ENCODE measurements at regions not wholly inside any gene's neighbourhood (a gene's known extent, or its start where the extent isn't known, plus 50 kb on each side); places are given as distances from the start of the nearest gene placed in this dataset.

- peaks cover 4 to 5% of the 10 kb centered on the region in 2 donors for H3K4me1 Mint-ChIP-seq (ENCODE audit: low read depth in 2 of 2)
These were observed 99.1 kb upstream of the CCL2 start for GRCh38 chr17:34155947-34156346.

GRCh38 chr17:34156401-34156740, 98.7 kb upstream of the CCL2 start:
- Mint-ChIP-seq H3K36me3 (no peaks in the 10 kb centered on the region), H3K4me3 (no peak overlapping the region), H3K4me1 (ENCODE audit: low read depth in 2 of 2) (peaks cover 4 to 5% of the 10 kb centered on the region in 2 donors), H3K9me3 (no peaks in the 10 kb centered on the region), H3K27me3 (peaks cover 40 to 41% of the 10 kb centered on the region in 2 donors), H3K27ac (no peak overlapping the region)
- DNase-seq (ENCODE audit: low spot score) = no peak
- no peak for ATAC-seq

More at GRCh38 chr17:34155947-34156346, 99.1 kb upstream of the CCL2 start:
- no peak for ATAC-seq
- Mint-ChIP-seq H3K27me3 (peaks cover 40 to 41% of the 10 kb centered on the region in 2 donors), H3K9me3 (no peaks in the 10 kb centered on the region), H3K36me3 (no peaks in the 10 kb centered on the region), H3K4me3 (no peak overlapping the region), H3K27ac (no peak overlapping the region)
- DNase-seq (ENCODE audit: low spot score) = no peak

- DNase-seq (ENCODE audit: low spot score) = no peak
These were observed 98.1 kb upstream of the CCL2 start for GRCh38 chr17:34156741-34157589.

DNA sequence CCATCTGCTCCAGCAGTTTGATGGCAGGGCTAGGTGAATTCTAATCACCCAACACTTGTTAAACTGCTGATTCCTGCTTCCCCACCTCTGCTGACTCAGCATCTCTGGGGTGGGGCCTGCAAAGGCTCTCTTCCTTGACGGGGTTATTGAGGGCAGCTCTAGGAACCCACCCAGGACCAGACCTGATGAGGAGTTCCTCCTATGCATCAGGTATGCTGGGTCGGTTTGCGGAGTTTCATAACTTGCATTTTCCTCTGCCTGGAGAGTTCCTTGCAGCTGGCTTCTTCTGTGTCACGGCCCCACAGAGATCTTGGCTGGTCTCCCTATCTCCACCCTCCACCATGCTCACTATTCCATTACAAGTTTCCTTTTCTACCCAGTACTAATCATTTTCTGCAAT, 93.4 kb upstream of the CCL2 start:
- Mint-ChIP-seq H3K9me3 (no peaks in the 10 kb centered on the region), H3K27me3 (peaks cover 27 to 37% of the 10 kb centered on the region in 2 donors)

More at GRCh38 chr17:34156741-34157589, 98.1 kb upstream of the CCL2 start:
- peaks cover 43 to 46% of the 10 kb centered on the region in 2 donors for H3K27me3 Mint-ChIP-seq
- no peak for ATAC-seq
- no peak overlapping the region for H3K27ac Mint-ChIP-seq
- H3K4me1 Mint-ChIP-seq (ENCODE audit: low read depth in 2 of 2) = peaks cover 4 to 5% of the 10 kb centered on the region in 2 donors
- no peaks in the 10 kb centered on the region for H3K9me3 Mint-ChIP-seq
- H3K36me3 Mint-ChIP-seq = no peaks in the 10 kb centered on the region
- no peak overlapping the region for H3K4me3 Mint-ChIP-seq

GRCh38 chr17:34163123-34163522, 92.0 kb upstream of the CCL2 start:
- DNase-seq (ENCODE audit: low spot score) = no peak
- H3K9me3 Mint-ChIP-seq = no peaks in the 10 kb centered on the region
- H3K36me3 Mint-ChIP-seq = no peaks in the 10 kb centered on the region
- H3K27me3 Mint-ChIP-seq = peaks cover 33 to 34% of the 10 kb centered on the region in 2 donors
- H3K27ac Mint-ChIP-seq = no peak overlapping the region
- ATAC-seq = no peak
- H3K4me1 Mint-ChIP-seq (ENCODE audit: low read depth in 2 of 2) = peaks cover 0 to 5% of the 10 kb centered on the region in 2 donors
- no peak overlapping the region for H3K4me3 Mint-ChIP-seq

More for the DNA sequence above, 93.4 kb upstream of the CCL2 start:
- DNase-seq (ENCODE audit: low spot score) = no peak
- H3K4me3 Mint-ChIP-seq = no peak overlapping the region
- H3K27ac Mint-ChIP-seq = no peak overlapping the region
- ATAC-seq = no peak
- no peaks in the 10 kb centered on the region for H3K36me3 Mint-ChIP-seq
- H3K4me1 Mint-ChIP-seq (ENCODE audit: low read depth in 2 of 2) = peaks cover under 1 to 5% of the 10 kb centered on the region in 2 donors

DNA sequence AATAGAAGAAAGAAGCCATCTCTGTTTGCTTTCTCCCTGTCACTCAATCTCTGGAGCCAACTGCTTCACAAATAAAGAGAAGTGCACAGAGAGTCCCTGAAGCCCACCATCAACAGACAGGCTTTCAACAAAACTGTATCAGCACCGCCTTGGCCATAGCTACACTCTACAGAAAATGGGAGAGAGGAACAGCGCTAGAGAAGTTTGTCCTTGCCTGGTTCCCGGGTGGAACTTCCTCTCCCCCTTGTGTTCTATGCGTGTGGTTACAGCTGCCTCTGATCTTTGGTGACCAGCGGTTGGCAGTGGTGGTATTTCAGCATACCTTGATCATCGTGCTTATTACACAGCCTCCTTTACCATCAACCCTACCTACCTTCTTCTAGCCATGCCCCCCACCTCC, 91.4 kb upstream of the CCL2 start:
- peaks cover 31 to 34% of the 10 kb centered on the region in 2 donors for H3K27me3 Mint-ChIP-seq
- no peak for DNase-seq (ENCODE audit: low spot score)
- no peaks in the 10 kb centered on the region for H3K36me3 Mint-ChIP-seq
- peaks cover 0 to 5% of the 10 kb centered on the region in 2 donors for H3K4me1 Mint-ChIP-seq (ENCODE audit: low read depth in 2 of 2)
- no peak overlapping the region for H3K27ac Mint-ChIP-seq
- H3K4me3 Mint-ChIP-seq = no peak overlapping the region
- no peak for ATAC-seq
- H3K9me3 Mint-ChIP-seq = no peaks in the 10 kb centered on the region

DNA sequence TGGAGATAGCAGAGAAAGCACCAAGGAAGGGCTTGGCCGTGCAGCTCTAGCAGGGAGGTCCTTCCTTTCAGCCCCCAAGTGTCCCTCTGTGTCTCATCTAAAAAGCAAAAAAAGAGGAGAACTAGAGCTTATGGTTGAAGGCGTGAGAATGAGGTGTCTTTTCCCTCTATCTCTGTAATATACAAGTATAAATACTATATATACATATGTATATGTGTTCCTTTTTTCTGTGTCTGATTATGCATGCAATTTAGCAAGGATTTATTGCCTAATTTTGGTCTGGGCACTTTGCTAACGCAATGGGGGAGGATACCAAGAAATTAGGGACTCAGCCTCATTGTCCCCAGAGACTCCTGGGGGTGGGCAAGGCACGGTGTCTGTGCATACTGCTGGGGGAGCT, 90.2 kb upstream of the CCL2 start:
- DNase-seq (ENCODE audit: low spot score) (no peak), ATAC-seq (no peak)
- Mint-ChIP-seq H3K4me1 (ENCODE audit: low read depth in 2 of 2) (peaks cover 0 to 5% of the 10 kb centered on the region in 2 donors), H3K27me3 (peaks cover 23 to 24% of the 10 kb centered on the region in 2 donors), H3K27ac (no peak overlapping the region), H3K36me3 (no peaks in the 10 kb centered on the region), H3K9me3 (no peaks in the 10 kb centered on the region), H3K4me3 (no peak overlapping the region)

DNA sequence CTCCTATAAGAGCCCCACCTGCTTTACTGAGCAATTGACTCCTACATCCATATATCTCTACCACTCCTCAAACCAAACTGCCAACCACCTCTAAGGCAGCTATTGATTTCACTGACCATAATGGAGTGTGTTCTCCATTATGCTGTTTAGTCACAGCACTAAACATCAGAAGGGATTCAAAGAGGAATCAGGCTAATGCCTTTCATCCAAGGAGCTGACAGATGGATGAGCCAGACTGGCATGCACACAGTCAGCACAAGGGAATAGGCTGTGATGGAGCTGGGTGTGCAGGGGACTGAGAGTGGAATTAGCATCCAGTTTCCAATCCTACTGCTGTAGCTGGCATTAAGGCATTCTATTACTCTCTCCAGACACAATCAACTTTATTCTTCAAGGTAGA, 88.7 kb upstream of the CCL2 start:
- DNase-seq (ENCODE audit: low spot score) (no peak), ATAC-seq (no peak)
- Mint-ChIP-seq H3K27me3 (peaks cover 24 to 27% of the 10 kb centered on the region in 2 donors), H3K36me3 (no peaks in the 10 kb centered on the region), H3K4me1 (ENCODE audit: low read depth in 2 of 2) (peaks cover 0 to 7% of the 10 kb centered on the region in 2 donors), H3K4me3 (no peak overlapping the region), H3K27ac (no peak overlapping the region), H3K9me3 (no peaks in the 10 kb centered on the region)

GRCh38 chr17:34167354-34167753, 87.7 kb upstream of the CCL2 start:
- Mint-ChIP-seq H3K36me3 (no peaks in the 10 kb centered on the region), H3K4me1 (ENCODE audit: low read depth in 2 of 2) (peaks cover 0 to 10% of the 10 kb centered on the region in 2 donors), H3K27me3 (peaks cover 15 to 23% of the 10 kb centered on the region in 2 donors), H3K27ac (no peak overlapping the region), H3K4me3 (no peak overlapping the region), H3K9me3 (no peaks in the 10 kb centered on the region)
- no peak for ATAC-seq
- DNase-seq (ENCODE audit: low spot score) = no peak

DNA sequence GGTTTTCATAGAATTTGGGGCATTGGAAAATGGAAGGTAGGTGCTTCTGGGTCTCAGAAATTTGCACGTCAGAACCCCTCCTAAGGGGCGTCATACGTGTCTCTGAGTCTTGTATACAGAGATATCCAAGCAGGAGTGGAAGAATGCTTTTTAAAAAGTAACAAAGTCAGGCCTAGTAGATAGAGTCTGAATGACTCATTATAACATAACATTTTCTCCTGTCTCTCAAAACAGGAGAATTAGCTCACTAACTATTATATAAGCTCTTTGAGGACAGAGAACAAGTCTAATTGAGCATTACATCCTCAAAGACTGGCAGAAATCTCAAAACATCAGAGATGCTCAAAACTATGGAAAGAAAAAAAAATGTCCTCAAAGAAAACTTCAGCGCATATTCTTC, 86.1 kb upstream of the CCL2 start:
- H3K27me3 Mint-ChIP-seq = peaks cover 10 to 17% of the 10 kb centered on the region in 2 donors
- no peaks in the 10 kb centered on the region for H3K36me3 Mint-ChIP-seq
- no peak overlapping the region for H3K27ac Mint-ChIP-seq
- no peak overlapping the region for H3K4me3 Mint-ChIP-seq
- DNase-seq (ENCODE audit: low spot score) (no peak), ATAC-seq (no peak)
- H3K4me1 Mint-ChIP-seq (ENCODE audit: low read depth in 2 of 2) = peaks cover 0 to 5% of the 10 kb centered on the region in 2 donors
- no peaks in the 10 kb centered on the region for H3K9me3 Mint-ChIP-seq

GRCh38 chr17:34169496-34169895, 85.6 kb upstream of the CCL2 start:
- peaks cover 0 to 5% of the 10 kb centered on the region in 2 donors for H3K4me1 Mint-ChIP-seq (ENCODE audit: low read depth in 2 of 2)
- no peak overlapping the region for H3K4me3 Mint-ChIP-seq
- H3K27me3 Mint-ChIP-seq = peaks cover 4 to 13% of the 10 kb centered on the region in 2 donors
- H3K27ac Mint-ChIP-seq = no peak overlapping the region
- ATAC-seq (no peak), DNase-seq (ENCODE audit: low spot score) (no peak)
- H3K9me3 Mint-ChIP-seq = no peaks in the 10 kb centered on the region
- H3K36me3 Mint-ChIP-seq = no peaks in the 10 kb centered on the region

DNA sequence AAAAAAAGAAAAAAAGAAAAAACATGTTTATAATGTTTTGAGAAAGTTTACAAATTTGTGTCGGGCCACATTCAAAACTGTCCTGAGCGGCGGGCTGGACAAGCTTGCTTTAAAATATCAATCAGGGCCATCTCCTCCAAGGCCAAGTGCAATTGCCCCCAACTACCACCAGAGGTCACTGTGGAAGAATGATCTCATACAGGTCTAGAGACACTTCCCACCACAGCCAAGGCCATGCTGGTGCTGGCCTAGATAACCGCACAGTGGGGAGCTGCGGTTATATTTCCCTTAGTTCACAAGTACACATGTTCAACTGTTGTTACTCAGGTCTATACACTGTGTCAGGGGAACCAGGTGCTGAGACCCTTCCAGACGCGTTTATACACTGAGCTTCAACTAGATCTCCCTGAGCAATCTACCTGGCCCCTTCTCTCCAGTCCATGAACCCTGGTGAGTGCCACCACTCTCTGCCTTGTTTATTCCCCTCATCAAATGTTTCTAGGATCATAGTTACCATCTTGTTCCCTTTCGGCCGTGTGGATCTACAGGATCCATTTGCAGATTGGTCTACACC, 83.8 kb upstream of the CCL2 start:
- H3K36me3 Mint-ChIP-seq = no peaks in the 10 kb centered on the region
- DNase-seq (ENCODE audit: low spot score) = peak; percentile 74
- H3K27ac Mint-ChIP-seq = no peak overlapping the region
- peaks cover 16 to 20% of the 10 kb centered on the region in 2 donors for H3K27me3 Mint-ChIP-seq
- no peaks in the 10 kb centered on the region for H3K9me3 Mint-ChIP-seq
- peaks cover 0 to 5% of the 10 kb centered on the region in 2 donors for H3K4me1 Mint-ChIP-seq (ENCODE audit: low read depth in 2 of 2)
- peak; percentile 75 to 81 for ATAC-seq
- H3K4me3 Mint-ChIP-seq = no peak overlapping the region

GRCh38 chr17:34172390-34172918, 82.6 kb upstream of the CCL2 start:
- Mint-ChIP-seq H3K27me3 (peaks cover 16 to 20% of the 10 kb centered on the region in 2 donors), H3K4me3 (no peak overlapping the region), H3K9me3 (no peaks in the 10 kb centered on the region), H3K27ac (no peak overlapping the region), H3K4me1 (ENCODE audit: low read depth in 2 of 2) (peaks cover 0 to 5% of the 10 kb centered on the region in 2 donors), H3K36me3 (no peaks in the 10 kb centered on the region)
- ATAC-seq (no peak), DNase-seq (ENCODE audit: low spot score) (no peak)

- Mint-ChIP-seq H3K27me3 (peaks cover 17 to 24% of the 10 kb centered on the region in 2 donors), H3K27ac (no peak overlapping the region), H3K4me3 (no peak overlapping the region), H3K36me3 (no peaks in the 10 kb centered on the region), H3K9me3 (no peaks in the 10 kb centered on the region), H3K4me1 (ENCODE audit: low read depth in 2 of 2) (peaks cover 0 to 5% of the 10 kb centered on the region in 2 donors)
- DNase-seq (ENCODE audit: low spot score) (no peak), ATAC-seq (no peak)
These were observed 81.8 kb upstream of the CCL2 start for GRCh38 chr17:34173241-34173640.
